HEK293 (cell line): ENCODE measurements at regions not wholly inside any gene's neighbourhood (a gene's known extent, or its start where the extent isn't known, plus 50 kb on each side); places are given as distances from the start of the nearest gene placed in this dataset.

Experiments
- CTCF ChIA-PET: fragments of 350-600 bp; formaldehyde crosslinking; extraction: SDS; loops from one replicate; lab custom pipeline; 2021; ENCODE audit warnings: antibody characterized with exemption; lab: Yijun Ruan, JAX
- POLR2A ChIA-PET: fragments of 300-600 bp; formaldehyde crosslinking; extraction: SDS; loops from one replicate; lab custom pipeline; 2020; ENCODE audit warnings: antibody characterized with exemption, inconsistent platforms; lab: Yijun Ruan, JAX
- H3K27ac ChIP-seq: fragments of 200-500 bp; sonication (Bioruptor generic); 2 replicates; pipeline ENCODE4 v1.5.1; 2014; ENCODE audit warnings: low read depth, low read length, control low read depth, inconsistent platforms; ENCODE audit errors: extremely low read depth
- H3K36me3 ChIP-seq, 2 experiments: fragments of 200-500 bp in 1 of 2; sonication (Bioruptor generic) in 1 of 2; 1 replicate in 1 of 2; 2 replicates in 1 of 2; pipeline ENCODE4 v1.5.1; 2014 to 2017; ENCODE audit warnings: inconsistent platforms in 2 of 2, low read length in 2 of 2; ENCODE audit not compliant: control insufficient read depth in 2 of 2, insufficient read depth in 1 of 2
- H3K4me1 ChIP-seq: fragments of 200-500 bp; sonication (Bioruptor generic); 2 replicates; pipeline ENCODE4 v1.5.1; 2014; ENCODE audit warnings: mild to moderate bottlenecking, low read length, inconsistent platforms; ENCODE audit not compliant: control insufficient read depth, insufficient read depth
- H3K4me3 ChIP-seq: 2 replicates; pipeline ENCODE4 v1.5.1; 2011; ENCODE audit warnings: low read depth, mild to moderate bottlenecking, control low read depth, low read length, moderate library complexity
- H3K9me3 ChIP-seq: fragments of 200-500 bp; sonication (Bioruptor generic); 2 replicates; pipeline ENCODE4 v1.5.1; 2014; ENCODE audit warnings: low read depth, low read length, inconsistent platforms; ENCODE audit not compliant: control insufficient read depth, insufficient read depth
- BCL11B ChIP-seq: fragments of 450-650 bp; formaldehyde crosslinking; IDR thresholded peaks from 2 replicates; pipeline ENCODE4 v1.5.1; 2016; ENCODE audit warnings: low read depth, missing biosample characterization, missing genetic modification characterization
- KLF10 ChIP-seq: fragments of 450-650 bp; IDR thresholded peaks from 2 replicates; pipeline ENCODE4 v1.5.1; 2018; ENCODE audit warnings: missing biosample characterization, mild to moderate bottlenecking, missing genetic modification characterization
- KLF9 ChIP-seq: fragments of 450-650 bp; formaldehyde crosslinking; IDR thresholded peaks from 2 replicates; pipeline ENCODE4 v1.5.1; 2016; ENCODE audit warnings: missing biosample characterization, missing genetic modification characterization, low read depth
- PRDM1 ChIP-seq: fragments of 450-650 bp; formaldehyde crosslinking; IDR thresholded peaks from 2 replicates; pipeline ENCODE4; 2016; ENCODE audit warnings: missing biosample characterization, missing genetic modification characterization
- SCRT2 ChIP-seq: fragments of 450-650 bp; formaldehyde crosslinking; IDR thresholded peaks from 2 replicates; pipeline ENCODE4 v1.5.1; 2016; ENCODE audit warnings: missing biosample characterization, missing genetic modification characterization
- SETDB1 ChIP-seq: IDR thresholded peaks from one replicate; pipeline ENCODE4 v1.6.1; 2017; ENCODE audit warnings: mild to moderate bottlenecking, low read length, moderate library complexity, mixed read lengths; ENCODE audit not compliant: insufficient read length
- WT1 ChIP-seq: fragments of 450-650 bp; formaldehyde crosslinking; IDR thresholded peaks from 2 replicates; pipeline ENCODE4 v1.5.1; 2016; ENCODE audit warnings: missing biosample characterization, missing genetic modification characterization
- YY1 ChIP-seq: fragments of 450-650 bp; formaldehyde crosslinking; IDR thresholded peaks from 2 replicates; pipeline ENCODE4 v1.5.1; 2018; ENCODE audit warnings: missing biosample characterization, missing genetic modification characterization
- ZBTB8A ChIP-seq: fragments of 450-650 bp; formaldehyde crosslinking; IDR thresholded peaks from 2 replicates; pipeline ENCODE4 v1.5.1; 2016; ENCODE audit warnings: missing biosample characterization, missing genetic modification characterization
- ZFP37 ChIP-seq: fragments of 450-650 bp; formaldehyde crosslinking; IDR thresholded peaks from 2 replicates; pipeline ENCODE4 v1.5.1; 2016; ENCODE audit warnings: missing biosample characterization, missing genetic modification characterization
- ZFP41 ChIP-seq: fragments of 450-650 bp; formaldehyde crosslinking; IDR thresholded peaks from 2 replicates; pipeline ENCODE4 v1.5.1; 2016; ENCODE audit warnings: missing biosample characterization, missing genetic modification characterization, borderline replicate concordance
- ZNF112 ChIP-seq: fragments of 450-650 bp; formaldehyde crosslinking; IDR thresholded peaks from 2 replicates; pipeline ENCODE4 v1.5.0; 2017; ENCODE audit warnings: missing biosample characterization, missing genetic modification characterization
- ZNF114 ChIP-seq: fragments of 450-650 bp; formaldehyde crosslinking; IDR thresholded peaks from 2 replicates; pipeline ENCODE4 v1.5.0; 2017; ENCODE audit warnings: missing biosample characterization, missing genetic modification characterization
- ZNF133 ChIP-seq: fragments of 450-650 bp; formaldehyde crosslinking; IDR thresholded peaks from 2 replicates; pipeline ENCODE4 v1.5.1; 2016; ENCODE audit warnings: missing biosample characterization, missing genetic modification characterization
- ZNF223 ChIP-seq: fragments of 450-650 bp; formaldehyde crosslinking; IDR thresholded peaks from 2 replicates; pipeline ENCODE4 v1.5.1; 2016; ENCODE audit warnings: missing biosample characterization, missing genetic modification characterization
- ZNF501 ChIP-seq: fragments of 450-650 bp; formaldehyde crosslinking; IDR thresholded peaks from 2 replicates; pipeline ENCODE4 v1.5.1; 2016; ENCODE audit warnings: missing biosample characterization, missing genetic modification characterization
- ZNF837 ChIP-seq: fragments of 450-650 bp; formaldehyde crosslinking; IDR thresholded peaks from 2 replicates; pipeline ENCODE4 v1.5.1; 2016; ENCODE audit warnings: missing biosample characterization, missing genetic modification characterization
- ZSCAN16 ChIP-seq: fragments of 450-650 bp; formaldehyde crosslinking; IDR thresholded peaks from 2 replicates; pipeline ENCODE4 v1.5.1; 2016; ENCODE audit warnings: missing biosample characterization, missing genetic modification characterization
- TF ChIP-seq, protein P1 (sequence below): fragments of 450-650 bp; formaldehyde crosslinking; IDR thresholded peaks from 2 replicates; pipeline ENCODE4 v1.5.1; 2016; ENCODE audit warnings: missing biosample characterization, missing genetic modification characterization
- TF ChIP-seq, protein P2 (sequence below): fragments of 450-650 bp; formaldehyde crosslinking; IDR thresholded peaks from 2 replicates; pipeline ENCODE4 v1.5.1; 2016; ENCODE audit warnings: missing biosample characterization, missing genetic modification characterization
- TF ChIP-seq, protein P3 (sequence below): fragments of 450-650 bp; formaldehyde crosslinking; IDR thresholded peaks from 2 replicates; pipeline ENCODE4 v1.5.1; 2016; ENCODE audit warnings: missing biosample characterization, missing genetic modification characterization, borderline replicate concordance
- TF ChIP-seq, protein P4 (sequence below): fragments of 450-650 bp; formaldehyde crosslinking; IDR thresholded peaks from 2 replicates; pipeline ENCODE4 v1.5.1; 2016; ENCODE audit warnings: missing biosample characterization, missing genetic modification characterization

DNA sequence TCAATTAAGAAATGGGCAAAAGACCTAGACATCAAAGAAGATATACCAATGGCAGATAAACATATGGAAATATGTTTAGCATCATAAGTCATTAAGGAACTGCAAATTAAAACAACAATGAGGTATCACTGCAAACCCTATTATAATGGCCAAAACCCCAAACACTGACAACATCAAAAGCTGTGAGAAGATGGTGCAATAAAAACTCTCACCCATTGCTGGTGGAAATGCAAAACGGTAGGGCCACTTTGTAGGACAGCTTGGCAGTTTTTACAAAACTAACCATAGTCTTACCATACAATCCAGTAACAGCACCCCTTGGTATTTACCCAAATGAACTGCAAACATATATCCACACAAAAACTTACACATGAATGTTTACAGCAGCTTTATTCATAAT lies 213.1 kb downstream of the UBE2E3 start (continued):
- TF ChIP-seq ZNF223 (tag by site-specific recombination) (no peak), WT1 (tag by site-specific recombination) (no peak)
- TF ChIP-seq, all 188 proteins: peak for 0

DNA sequence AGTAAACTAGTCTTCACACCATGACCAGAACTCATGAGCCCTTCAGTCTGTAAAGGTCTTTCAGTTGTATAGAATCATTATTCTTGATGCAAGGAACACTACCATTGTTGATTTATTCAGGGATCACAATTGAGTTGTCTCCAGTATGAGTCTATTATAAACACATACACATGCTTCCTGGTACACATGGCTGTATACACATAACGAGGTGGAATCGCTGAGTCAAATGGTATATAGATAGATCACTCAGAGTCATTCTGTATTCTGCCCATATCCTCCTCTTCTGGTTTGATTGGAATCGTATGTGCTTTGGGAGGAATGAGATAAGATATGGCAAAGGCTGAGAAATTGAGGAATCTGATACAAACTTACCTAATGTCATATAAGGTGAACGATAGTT lies 216.0 kb downstream of the UBE2E3 start:
- Histone ChIP-seq H3K4me1 (no peaks in the 10 kb centered on the region), H3K36me3 (no peaks in the 10 kb centered on the region), H3K9me3 (no peaks in the 10 kb centered on the region), H3K4me3 (no peak overlapping the region), H3K27ac (no peak overlapping the region)
- POLR2A ChIA-PET = no interaction called here
- TF ChIP-seq YY1 (tag by site-specific recombination) (no peak), ZNF501 (tag by site-specific recombination) (no peak), ZNF114 (tag by site-specific recombination) (no peak), KLF9 (tag by site-specific recombination) (no peak), KLF10 (tag by site-specific recombination) (no peak), PRDM1 (tag by site-specific recombination) (no peak), ZFP37 (tag by site-specific recombination) (no peak), ZFP41 (tag by site-specific recombination) (no peak), SETDB1 (no peak), BCL11B (tag by site-specific recombination) (no peak)
- TF ChIP-seq, protein P1, sequence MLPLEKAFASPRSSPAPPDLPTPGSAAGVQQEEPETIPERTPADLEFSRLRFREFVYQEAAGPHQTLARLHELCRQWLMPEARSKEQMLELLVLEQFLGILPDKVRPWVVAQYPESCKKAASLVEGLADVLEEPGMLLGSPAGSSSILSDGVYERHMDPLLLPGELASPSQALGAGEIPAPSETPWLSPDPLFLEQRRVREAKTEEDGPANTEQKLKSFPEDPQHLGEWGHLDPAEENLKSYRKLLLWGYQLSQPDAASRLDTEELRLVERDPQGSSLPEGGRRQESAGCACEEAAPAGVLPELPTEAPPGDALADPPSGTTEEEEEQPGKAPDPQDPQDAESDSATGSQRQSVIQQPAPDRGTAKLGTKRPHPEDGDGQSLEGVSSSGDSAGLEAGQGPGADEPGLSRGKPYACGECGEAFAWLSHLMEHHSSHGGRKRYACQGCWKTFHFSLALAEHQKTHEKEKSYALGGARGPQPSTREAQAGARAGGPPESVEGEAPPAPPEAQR (tag by site-specific recombination) = no peak
- TF ChIP-seq, protein P2, sequence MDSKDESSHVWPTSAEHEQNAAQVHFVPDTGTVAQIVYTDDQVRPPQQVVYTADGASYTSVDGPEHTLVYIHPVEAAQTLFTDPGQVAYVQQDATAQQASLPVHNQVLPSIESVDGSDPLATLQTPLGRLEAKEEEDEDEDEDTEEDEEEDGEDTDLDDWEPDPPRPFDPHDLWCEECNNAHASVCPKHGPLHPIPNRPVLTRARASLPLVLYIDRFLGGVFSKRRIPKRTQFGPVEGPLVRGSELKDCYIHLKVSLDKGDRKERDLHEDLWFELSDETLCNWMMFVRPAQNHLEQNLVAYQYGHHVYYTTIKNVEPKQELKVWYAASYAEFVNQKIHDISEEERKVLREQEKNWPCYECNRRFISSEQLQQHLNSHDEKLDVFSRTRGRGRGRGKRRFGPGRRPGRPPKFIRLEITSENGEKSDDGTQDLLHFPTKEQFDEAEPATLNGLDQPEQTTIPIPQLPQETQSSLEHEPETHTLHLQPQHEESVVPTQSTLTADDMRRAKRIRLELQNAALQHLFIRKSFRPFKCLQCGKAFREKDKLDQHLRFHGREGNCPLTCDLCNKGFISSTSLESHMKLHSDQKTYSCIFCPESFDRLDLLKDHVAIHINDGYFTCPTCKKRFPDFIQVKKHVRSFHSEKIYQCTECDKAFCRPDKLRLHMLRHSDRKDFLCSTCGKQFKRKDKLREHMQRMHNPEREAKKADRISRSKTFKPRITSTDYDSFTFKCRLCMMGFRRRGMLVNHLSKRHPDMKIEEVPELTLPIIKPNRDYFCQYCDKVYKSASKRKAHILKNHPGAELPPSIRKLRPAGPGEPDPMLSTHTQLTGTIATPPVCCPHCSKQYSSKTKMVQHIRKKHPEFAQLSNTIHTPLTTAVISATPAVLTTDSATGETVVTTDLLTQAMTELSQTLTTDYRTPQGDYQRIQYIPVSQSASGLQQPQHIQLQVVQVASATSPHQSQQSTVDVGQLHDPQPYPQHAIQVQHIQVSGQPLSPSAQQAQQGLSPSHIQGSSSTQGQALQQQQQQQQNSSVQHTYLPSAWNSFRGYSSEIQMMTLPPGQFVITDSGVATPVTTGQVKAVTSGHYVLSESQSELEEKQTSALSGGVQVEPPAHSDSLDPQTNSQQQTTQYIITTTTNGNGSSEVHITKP (tag by site-specific recombination) = no peak
- CTCF ChIA-PET = no interaction called here

DNA sequence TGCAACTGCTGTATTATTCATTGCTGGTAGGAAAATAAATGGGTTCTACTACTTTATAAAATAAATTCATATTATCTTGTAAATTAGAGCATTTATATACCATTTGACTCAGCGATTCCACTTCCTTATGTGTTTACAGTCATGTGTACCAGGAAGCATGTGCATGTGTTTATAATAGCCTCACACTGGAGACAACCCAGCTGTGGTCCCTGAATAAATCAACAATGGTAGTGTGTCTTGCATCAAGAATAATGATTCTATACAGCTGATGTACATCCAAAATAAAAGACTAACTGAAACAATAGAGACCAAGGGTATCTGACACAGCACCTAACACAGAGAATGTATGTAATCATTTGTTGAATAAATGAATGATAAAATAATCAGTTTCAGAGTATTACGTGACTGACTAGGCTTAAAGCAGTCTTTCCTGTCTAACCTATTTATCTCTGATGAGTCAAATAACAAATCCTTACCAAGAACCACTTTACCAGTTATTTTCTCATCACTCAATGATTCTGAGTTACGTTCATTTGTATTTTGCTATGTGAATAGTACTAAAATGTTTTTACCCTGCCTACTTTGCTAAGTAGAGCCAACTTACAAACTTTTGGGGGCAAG lies 216.8 kb downstream of the UBE2E3 start:
- H3K36me3 ChIP-seq = no peaks in the 10 kb centered on the region

More for the DNA sequence above, 216.8 kb downstream of the UBE2E3 start:
- ChIA-PET POLR2A (no interaction called here), CTCF (interaction anchor here (0.6 to 0.9 kb wide), 2 partner anchors 93 to 325 kb away, joined by 3 read pairs; no protein-coding TSS in a partner anchor)
- no peak overlapping the region for H3K4me3 ChIP-seq
- H3K9me3 ChIP-seq = no peaks in the 10 kb centered on the region
- TF ChIP-seq ZNF112 = no peak
- no peak for TF ChIP-seq ZNF133 (tag by site-specific recombination)
- no peak for TF ChIP-seq ZSCAN16
- TF ChIP-seq, protein P3, sequence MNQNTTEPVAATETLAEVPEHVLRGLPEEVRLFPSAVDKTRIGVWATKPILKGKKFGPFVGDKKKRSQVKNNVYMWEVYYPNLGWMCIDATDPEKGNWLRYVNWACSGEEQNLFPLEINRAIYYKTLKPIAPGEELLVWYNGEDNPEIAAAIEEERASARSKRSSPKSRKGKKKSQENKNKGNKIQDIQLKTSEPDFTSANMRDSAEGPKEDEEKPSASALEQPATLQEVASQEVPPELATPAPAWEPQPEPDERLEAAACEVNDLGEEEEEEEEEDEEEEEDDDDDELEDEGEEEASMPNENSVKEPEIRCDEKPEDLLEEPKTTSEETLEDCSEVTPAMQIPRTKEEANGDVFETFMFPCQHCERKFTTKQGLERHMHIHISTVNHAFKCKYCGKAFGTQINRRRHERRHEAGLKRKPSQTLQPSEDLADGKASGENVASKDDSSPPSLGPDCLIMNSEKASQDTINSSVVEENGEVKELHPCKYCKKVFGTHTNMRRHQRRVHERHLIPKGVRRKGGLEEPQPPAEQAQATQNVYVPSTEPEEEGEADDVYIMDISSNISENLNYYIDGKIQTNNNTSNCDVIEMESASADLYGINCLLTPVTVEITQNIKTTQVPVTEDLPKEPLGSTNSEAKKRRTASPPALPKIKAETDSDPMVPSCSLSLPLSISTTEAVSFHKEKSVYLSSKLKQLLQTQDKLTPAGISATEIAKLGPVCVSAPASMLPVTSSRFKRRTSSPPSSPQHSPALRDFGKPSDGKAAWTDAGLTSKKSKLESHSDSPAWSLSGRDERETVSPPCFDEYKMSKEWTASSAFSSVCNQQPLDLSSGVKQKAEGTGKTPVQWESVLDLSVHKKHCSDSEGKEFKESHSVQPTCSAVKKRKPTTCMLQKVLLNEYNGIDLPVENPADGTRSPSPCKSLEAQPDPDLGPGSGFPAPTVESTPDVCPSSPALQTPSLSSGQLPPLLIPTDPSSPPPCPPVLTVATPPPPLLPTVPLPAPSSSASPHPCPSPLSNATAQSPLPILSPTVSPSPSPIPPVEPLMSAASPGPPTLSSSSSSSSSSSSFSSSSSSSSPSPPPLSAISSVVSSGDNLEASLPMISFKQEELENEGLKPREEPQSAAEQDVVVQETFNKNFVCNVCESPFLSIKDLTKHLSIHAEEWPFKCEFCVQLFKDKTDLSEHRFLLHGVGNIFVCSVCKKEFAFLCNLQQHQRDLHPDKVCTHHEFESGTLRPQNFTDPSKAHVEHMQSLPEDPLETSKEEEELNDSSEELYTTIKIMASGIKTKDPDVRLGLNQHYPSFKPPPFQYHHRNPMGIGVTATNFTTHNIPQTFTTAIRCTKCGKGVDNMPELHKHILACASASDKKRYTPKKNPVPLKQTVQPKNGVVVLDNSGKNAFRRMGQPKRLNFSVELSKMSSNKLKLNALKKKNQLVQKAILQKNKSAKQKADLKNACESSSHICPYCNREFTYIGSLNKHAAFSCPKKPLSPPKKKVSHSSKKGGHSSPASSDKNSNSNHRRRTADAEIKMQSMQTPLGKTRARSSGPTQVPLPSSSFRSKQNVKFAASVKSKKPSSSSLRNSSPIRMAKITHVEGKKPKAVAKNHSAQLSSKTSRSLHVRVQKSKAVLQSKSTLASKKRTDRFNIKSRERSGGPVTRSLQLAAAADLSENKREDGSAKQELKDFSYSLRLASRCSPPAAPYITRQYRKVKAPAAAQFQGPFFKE (tag by site-specific recombination) = no peak
- no peak for TF ChIP-seq SCRT2 (tag by site-specific recombination)
- no peak for TF ChIP-seq ZNF837 (tag by site-specific recombination)
- no peak for TF ChIP-seq YY1 (tag by site-specific recombination)
- TF ChIP-seq ZBTB8A (tag by site-specific recombination) = no peak
- TF ChIP-seq, protein P4, sequence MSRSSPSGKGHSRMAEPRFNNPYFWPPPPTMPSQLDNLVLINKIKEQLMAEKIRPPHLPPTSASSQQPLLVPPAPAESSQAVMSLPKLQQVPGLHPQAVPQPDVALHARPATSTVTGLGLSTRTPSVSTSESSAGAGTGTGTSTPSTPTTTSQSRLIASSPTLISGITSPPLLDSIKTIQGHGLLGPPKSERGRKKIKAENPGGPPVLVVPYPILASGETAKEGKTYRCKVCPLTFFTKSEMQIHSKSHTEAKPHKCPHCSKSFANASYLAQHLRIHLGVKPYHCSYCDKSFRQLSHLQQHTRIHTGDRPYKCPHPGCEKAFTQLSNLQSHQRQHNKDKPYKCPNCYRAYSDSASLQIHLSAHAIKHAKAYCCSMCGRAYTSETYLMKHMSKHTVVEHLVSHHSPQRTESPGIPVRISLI (tag by site-specific recombination) = no peak
- H3K27ac ChIP-seq = no peak overlapping the region
- no peaks in the 10 kb centered on the region for H3K4me1 ChIP-seq
